GM12864 (cell line): ENCODE measurements at regions not wholly inside any gene's neighbourhood (a gene's known extent, or its start where the extent isn't known, plus 50 kb on each side); places are given as distances from the start of the nearest gene placed in this dataset.

ENCODE experiments used
- DNase-seq: peaks from one replicate; pipeline ENCODE4 v3.0.0-alpha.2; 2011; ENCODE audit warnings: low read depth
- H3K4me3 ChIP-seq: 2 replicates; pipeline ENCODE4 v1.5.1; 2011; ENCODE audit warnings: mild to moderate bottlenecking, low read depth, low read length, control low read depth
- CTCF ChIP-seq: IDR thresholded peaks from 2 replicates; pipeline ENCODE4 v1.5.1; 2011; ENCODE audit warnings: low read depth, mild to moderate bottlenecking, moderate library complexity, low read length, control low read depth, inconsistent platforms; ENCODE audit errors: missing control alignments

DNA sequence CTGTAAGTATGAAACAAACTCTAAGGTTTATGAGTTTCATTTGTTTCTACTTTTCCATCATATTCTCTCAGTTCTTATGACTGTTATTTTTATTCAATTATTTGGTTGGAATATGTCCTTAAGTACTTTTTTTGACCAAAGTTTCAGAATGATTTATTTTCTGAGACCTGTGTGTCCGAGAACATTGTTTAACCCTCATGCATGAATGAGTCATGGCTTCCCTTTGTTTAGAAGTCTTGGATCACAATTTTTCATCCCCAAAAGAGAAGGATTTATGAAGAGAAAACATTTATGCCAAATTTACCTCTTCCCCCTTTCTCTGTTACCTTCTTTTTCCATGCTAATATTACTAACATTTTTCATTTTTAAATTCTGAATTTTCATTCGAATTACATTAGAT, 518.0 kb upstream of the NR2F2 start:
- DNase-seq = no peak

DNA sequence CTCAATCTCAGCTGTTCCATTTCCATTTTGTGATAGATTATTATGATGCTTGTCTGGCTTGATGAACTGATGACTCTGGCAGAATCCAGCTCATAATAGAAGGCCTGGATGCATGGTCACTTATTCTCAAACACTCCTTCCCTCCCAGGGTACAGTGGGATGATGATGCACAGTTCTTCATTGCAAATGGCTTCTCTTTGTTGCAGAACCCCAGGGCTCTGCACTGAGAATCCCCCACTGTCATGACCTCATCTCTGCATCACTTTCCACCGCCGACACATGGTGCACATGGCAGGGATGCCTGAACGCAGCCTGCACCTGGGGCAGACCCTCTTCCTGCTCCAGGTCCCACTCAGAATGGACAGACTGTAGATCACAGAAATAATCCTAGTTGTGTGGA, 515.6 kb upstream of the NR2F2 start:
- TF ChIP-seq CTCF = no peak
- no peak overlapping the region for H3K4me3 ChIP-seq
- no peak for DNase-seq

More for the DNA sequence above, 518.0 kb upstream of the NR2F2 start:
- no peak for TF ChIP-seq CTCF
- H3K4me3 ChIP-seq = no peak overlapping the region

DNA sequence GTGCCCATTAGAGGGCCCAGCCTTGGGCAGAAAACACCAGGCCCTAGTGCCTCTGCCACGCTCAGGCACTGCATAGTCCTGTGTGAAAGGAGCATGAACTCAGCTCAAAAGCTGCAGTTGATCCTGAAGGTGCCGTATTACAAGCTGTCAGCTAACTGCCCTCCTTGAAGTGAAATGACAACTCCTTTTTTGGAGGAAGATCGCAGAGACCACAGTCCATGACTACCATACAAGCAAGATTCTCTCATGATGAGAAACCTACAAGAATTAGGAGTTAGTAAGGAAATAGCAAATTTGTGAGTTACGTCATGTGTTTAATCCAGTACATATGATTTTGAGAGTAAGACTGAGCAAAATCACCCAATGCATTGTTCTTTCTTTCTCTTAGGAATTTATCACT, 513.9 kb upstream of the NR2F2 start:
- DNase-seq = no peak
- H3K4me3 ChIP-seq = no peak overlapping the region
- TF ChIP-seq CTCF = no peak

DNA sequence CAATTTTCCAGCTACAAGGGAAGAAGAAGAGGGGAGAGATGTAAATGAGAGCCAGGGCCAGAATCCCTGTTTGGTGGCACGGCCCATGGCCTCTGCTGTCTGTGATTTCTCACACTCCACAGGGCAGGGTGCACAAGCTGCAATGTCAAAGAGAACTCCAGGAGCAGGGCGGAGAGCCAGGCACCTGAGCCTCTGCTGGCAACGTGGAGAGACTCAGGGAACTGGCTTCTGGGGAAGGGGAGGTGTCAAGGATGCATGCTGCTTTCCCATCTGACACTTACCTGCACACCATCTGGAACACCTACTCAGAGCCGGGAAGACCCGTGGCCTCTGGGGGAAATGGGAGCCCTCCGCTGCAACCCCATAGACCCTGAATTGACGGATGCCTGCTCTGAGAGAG, 507.5 kb upstream of the NR2F2 start:
- no peak for TF ChIP-seq CTCF
- H3K4me3 ChIP-seq = no peak overlapping the region

GRCh38 chr15:95825208-95825607, 505.3 kb upstream of the NR2F2 start:
- no peak for TF ChIP-seq CTCF
- no peak overlapping the region for H3K4me3 ChIP-seq
- DNase-seq = no peak

More for the DNA sequence above, 507.5 kb upstream of the NR2F2 start:
- no peak for DNase-seq

DNA sequence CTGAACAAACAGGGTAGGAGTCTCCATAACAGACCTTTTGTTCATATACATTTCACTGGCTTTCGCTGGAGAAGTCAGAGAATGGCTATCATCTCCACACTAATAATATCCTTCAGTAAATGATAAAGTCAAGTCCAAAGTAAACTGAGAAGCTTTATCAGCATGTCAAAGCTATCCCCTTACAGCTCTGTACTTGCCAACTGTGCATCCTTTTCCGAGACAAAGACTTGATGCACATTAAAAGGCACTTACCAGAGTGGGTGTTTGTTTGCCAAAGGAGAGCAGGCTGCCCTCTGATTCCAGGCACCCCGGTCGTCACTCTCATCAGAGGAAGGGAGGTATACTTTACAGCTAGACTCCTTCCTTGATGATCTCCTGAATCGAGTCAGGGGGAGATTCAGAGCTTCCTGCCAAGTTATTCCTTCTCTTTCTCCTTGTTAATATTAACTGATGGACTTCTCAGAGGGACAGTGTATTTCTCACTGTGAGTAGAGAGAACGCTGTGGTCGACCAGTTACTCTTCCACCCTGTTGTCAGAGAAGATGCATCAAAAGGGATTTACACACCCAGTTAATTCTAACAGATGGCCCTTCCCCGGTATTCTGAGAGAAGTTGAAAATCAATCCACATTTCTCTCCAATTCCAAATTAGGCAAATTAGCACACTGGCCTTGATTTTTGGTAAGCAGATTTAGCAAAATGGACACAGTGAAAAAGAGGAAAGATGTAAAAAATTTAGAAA, 504.7 kb upstream of the NR2F2 start:
- TF ChIP-seq CTCF = no peak
- H3K4me3 ChIP-seq = no peak overlapping the region
- DNase-seq = no peak
